Brain microvascular endothelial cell (primary cell): ENCODE measurements at regions not wholly inside any gene's neighbourhood (a gene's known extent, or its start where the extent isn't known, plus 50 kb on each side); places are given as distances from the start of the nearest gene placed in this dataset.

Source experiments
- DNase-seq: peaks from one replicate; pipeline ENCODE4 v3.0.0-alpha.2; 2020
- H3K27ac ChIP-seq: fragments of 250-450 bp; sonication (Bioruptor Pico); 2 replicates; pipeline ENCODE4 v1.5.1; 2020; ENCODE audit warnings: mild to moderate bottlenecking, moderate library complexity
- H3K27me3 ChIP-seq: fragments of 250-450 bp; sonication (Bioruptor Pico); replicated peaks from 2 replicates; pipeline ENCODE4 v1.5.1; 2020; ENCODE audit warnings: mild to moderate bottlenecking
- H3K36me3 ChIP-seq: fragments of 250-450 bp; sonication (Bioruptor Pico); replicated peaks from 2 replicates; pipeline ENCODE4 v1.5.1; 2020; ENCODE audit warnings: mild to moderate bottlenecking
- H3K4me3 ChIP-seq: 2 replicates; pipeline ENCODE4 v1.5.1; 2011; ENCODE audit warnings: low read depth, mild to moderate bottlenecking, control low read depth, low read length, moderate library complexity
- CTCF ChIP-seq: IDR thresholded peaks from 2 replicates; pipeline ENCODE4 v1.5.1; 2011; ENCODE audit warnings: low read depth, mild to moderate bottlenecking, moderate library complexity, low read length, control low read depth, inconsistent platforms; ENCODE audit errors: missing control alignments
- in situ Hi-C: cut with HindIII; loops from 2 replicates; pipeline ENCODE4 v1.10.0; 2017; ENCODE audit warnings: low sequenced_read_pairs, low pct_ligation_motif_present

DNA sequence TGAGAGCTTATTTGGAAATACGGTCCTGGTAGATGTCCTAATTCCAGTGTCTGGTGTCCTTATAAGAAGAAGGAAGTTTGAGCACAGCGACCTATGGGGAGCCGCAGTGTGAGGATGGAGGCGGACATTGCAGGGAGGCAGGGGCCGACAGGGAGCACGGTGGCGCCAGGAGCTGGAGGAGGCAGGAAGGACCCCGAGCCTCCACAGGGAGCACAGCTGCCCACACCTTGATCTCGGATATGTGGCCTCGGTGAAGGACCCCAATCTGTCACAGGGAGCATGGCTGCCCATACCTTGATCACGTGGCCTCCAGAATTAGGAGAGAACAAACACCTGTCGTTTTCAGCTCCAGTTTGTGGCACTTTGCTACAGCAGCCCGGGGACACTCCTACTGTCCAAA is 461.6 kb upstream of the SALL3 start:
- no peak for DNase-seq

DNA sequence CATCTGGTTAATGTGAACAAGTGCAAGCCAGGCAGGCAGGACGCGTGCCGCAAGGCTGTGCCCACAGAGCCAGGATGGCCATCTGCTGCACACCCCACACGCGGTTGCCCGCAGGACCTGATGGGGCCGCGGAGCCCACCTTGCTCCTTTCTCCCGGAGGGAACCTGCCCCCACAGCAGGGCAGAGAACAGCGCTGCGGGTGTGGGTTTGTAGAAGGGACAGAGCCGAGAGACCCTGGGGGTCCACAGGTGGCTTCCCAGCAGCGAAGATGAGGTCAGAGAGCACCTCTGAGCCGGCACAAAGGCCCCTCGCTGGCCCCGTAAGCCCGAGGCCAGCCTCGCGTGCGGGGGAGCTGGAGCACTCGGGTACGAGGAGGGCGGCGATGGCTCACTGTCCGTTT is 460.8 kb upstream of the SALL3 start:
- Histone ChIP-seq H3K27ac (no peak overlapping the region), H3K4me3 (no peak overlapping the region), H3K27me3 (no peaks in the 10 kb centered on the region), H3K36me3 (no peaks in the 10 kb centered on the region)
- no peak for TF ChIP-seq CTCF
- DNase-seq = no peak
- in situ Hi-C loops = no loop called here

More for the DNA sequence above, 461.6 kb upstream of the SALL3 start:
- Histone ChIP-seq H3K4me3 (no peak overlapping the region), H3K36me3 (no peaks in the 10 kb centered on the region), H3K27me3 (no peaks in the 10 kb centered on the region), H3K27ac (no peak overlapping the region)
- in situ Hi-C loops = no loop called here
- no peak for TF ChIP-seq CTCF

DNA sequence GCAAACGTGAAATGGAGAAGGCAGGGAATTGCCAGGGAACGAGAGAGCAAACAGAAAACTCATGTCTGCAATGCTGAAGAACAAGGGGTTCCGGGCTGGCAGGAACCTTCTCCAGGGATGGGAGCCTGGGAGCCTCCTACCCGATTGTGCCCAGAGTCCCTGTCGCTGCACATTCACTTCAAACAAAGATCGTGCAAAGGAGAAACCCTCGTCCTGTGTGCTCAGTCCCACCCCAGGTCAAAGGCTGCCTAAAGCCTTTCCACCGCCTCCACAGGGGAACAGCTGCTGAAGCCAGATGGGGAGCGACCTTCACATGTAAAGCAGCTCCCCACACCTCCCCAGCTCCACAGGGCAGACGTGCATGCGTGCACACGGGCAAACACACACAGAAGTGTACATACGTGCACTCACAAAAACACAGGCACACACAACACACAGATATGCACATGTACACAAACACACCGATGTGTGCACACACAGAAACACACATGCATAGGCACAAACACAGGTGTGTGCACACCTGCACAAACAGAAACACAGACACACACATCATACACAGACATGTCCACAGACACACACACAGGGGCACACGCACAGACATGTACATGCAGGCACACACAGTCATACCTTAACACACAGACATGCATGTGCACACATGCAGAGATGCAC is 460.1 kb upstream of the SALL3 start:
- in situ Hi-C loops = no loop called here
- Histone ChIP-seq H3K36me3 (no peaks in the 10 kb centered on the region), H3K4me3 (no peak overlapping the region), H3K27ac (no peak overlapping the region), H3K27me3 (no peaks in the 10 kb centered on the region)
- DNase-seq = no peak
- no peak for TF ChIP-seq CTCF

DNA sequence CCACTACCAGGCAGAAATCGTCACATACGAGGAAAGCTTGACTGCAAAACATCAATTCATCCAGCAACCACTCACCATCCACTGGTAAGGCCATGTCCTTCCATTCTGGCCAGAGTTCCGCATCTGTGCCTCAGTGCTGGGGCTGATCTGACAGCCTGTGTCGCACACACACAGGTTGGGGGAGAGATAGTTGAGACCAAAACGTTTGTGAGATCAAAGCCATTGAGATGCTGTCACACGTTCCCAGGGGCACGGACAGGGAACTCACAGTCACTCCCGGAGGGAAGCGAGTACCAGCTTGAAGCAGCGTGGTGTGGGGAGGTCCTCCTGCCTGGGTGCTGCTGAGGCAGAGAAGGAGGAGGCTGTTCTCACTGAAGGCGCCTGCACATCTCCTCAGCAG is 458.5 kb upstream of the SALL3 start:
- Histone ChIP-seq H3K36me3 (no peaks in the 10 kb centered on the region), H3K27me3 (no peaks in the 10 kb centered on the region), H3K27ac (no peak overlapping the region), H3K4me3 (no peak overlapping the region)
- no peak for TF ChIP-seq CTCF
- no peak for DNase-seq
- in situ Hi-C loops = no loop called here

DNA sequence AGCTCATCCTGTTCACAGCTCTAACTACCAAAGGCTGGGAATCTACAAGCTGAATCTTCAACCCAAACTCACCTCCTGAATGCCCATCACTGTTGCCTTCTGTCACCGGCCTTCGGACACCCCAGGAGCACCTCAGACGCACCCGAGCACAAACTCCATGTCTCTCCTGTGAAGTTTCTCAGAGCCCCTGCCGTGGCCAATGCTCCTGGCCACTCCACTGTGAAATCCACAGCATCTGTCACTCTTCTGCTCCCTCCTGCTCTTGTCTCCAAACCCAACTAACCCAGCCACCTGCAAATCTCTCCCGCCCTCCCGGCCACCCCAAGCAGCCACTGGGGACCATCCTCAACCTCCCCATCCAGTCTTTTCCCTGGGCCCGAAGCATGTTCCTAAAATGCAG is 457.9 kb upstream of the SALL3 start:
- H3K36me3 ChIP-seq = no peaks in the 10 kb centered on the region
- no peaks in the 10 kb centered on the region for H3K27me3 ChIP-seq
- H3K4me3 ChIP-seq = no peak overlapping the region
- no peak for TF ChIP-seq CTCF
- no peak overlapping the region for H3K27ac ChIP-seq
- in situ Hi-C loops = no loop called here
- DNase-seq = no peak

DNA sequence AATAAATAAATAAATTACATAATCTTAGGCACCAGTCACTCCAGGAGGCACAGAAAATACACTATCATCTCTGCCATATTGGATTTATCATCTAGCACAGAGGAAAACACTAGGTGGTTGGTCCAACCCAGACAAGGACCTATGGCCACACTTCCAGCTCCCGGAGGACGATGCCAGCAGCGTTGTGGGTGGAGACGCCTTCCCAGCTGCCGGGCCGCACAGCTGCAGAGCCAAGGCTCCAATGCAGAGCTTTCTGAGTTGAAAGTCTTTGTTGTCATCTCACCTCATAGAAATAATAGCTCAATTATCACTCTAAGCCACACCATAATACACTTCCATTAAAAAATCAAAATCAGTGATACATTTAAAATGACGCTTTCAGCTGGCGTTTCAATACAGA is 457.1 kb upstream of the SALL3 start:
- no peak for TF ChIP-seq CTCF
- Histone ChIP-seq H3K4me3 (no peak overlapping the region), H3K27me3 (no peaks in the 10 kb centered on the region), H3K36me3 (no peaks in the 10 kb centered on the region), H3K27ac (no peak overlapping the region)
- DNase-seq = no peak
- in situ Hi-C loops = no loop called here
